ENCODE measurements at regions not wholly inside any gene's neighbourhood (a gene's known extent, or its start where the extent isn't known, plus 50 kb on each side); places are given as distances from the start of the nearest gene placed in this dataset.

DNA sequence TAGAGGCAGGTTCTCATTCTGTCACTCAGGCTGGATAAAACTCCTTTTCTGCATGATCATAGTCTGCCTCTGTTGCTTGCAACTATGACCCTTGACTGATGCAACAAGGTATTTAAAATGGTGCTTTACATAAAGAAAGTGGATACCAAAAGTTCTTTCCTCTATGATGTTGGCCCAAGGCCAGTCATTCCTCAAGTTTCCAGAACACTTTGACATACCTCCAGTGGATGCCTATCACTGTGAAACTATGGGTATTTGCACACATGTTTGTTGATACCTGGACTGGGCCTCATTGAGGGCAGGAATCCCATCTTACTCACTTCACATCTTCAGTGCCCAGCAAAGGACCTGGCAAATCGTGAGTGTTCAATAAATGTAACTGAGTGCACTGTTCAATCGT is 159.0 kb upstream of the ZC3H12C start:
- CTCF ChIA-PET = interaction anchor here (1.8 to 2.5 kb wide), 2 partner anchors 78 to 81 kb away, joined by 8 read pairs; no protein-coding TSS in a partner anchor

DNA sequence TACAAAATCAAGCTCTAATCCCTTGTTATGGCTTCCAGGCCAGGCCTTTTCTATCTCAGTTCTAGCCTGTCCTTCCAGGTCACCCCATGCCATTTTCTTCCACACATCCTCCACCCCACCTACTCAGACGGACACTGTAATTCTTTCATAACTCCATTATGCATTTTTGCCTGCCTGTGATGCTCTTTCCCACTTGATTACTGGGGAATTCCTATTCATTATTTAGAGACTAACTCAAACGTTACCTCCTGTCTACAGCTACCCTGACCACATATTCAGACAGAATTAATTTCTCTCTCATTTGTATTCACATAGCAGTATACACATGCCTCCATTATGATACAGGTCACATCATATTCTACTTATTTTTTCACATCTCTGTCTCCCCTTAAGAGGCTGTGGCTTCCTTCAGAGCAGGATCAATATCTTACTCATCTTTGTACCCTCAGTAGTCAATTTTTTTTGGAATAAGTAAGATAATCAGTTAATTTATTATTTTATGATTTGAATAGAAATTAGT is 156.5 kb upstream of the ZC3H12C start:
- 46% methylated on average over 2 of the region's 2 CpGs for WGBS (ENCODE audit: insufficient coverage, insufficient replicate concordance, low lambda C conversion rate, missing lambda C conversion rate)
- H3K9me3 ChIP-seq (replicated peaks; ENCODE audit: control insufficient read depth, insufficient read depth, low read length) = no peaks in the 10 kb centered on the region
- SMC1A ChIA-PET (ENCODE audit: uncharacterized antibody, unreplicated experiment) = interaction anchor here (0.7 to 3.8 kb wide), 9 partner anchors 25 to 264 kb away, joined by 3 to 21 read pairs (median 4); no protein-coding TSS in a partner anchor
- in situ Hi-C loops (cut with MboI) = no loop called here
- no peak overlapping the region for H2AFZ ChIP-seq (ENCODE audit: control insufficient read depth, low read depth, low read length)
- no peaks in the 10 kb centered on the region for H3K4me1 ChIP-seq (ENCODE audit: control insufficient read depth, insufficient read depth, low read length)
- H3K79me2 ChIP-seq (ENCODE audit: control insufficient read depth, insufficient read depth, low read length) = no peaks in the 10 kb centered on the region
- H3K27me3 ChIP-seq (replicated peaks in 1 of 2; ENCODE audit: control insufficient read depth in 2 of 2, insufficient read depth in 2 of 2, low read length in 1 of 2) = no peaks in the 10 kb centered on the region; a peak in 1 of 4 replicates
- CTCF ChIA-PET = interaction anchor here (0.6 to 1.8 kb wide), 5 partner anchors 71 to 438 kb away, joined by 3 to 16 read pairs (median 3); no protein-coding TSS in a partner anchor
- H3K36me3 ChIP-seq (ENCODE audit: control insufficient read depth in 2 of 2, insufficient read depth in 2 of 2, low read length in 1 of 2) = no peaks in the 10 kb centered on the region
- no TSS peak for BruUV-seq (replicated peaks)
- TF ChIP-seq SREBF2 (IDR thresholded peaks at IDR 0.05; ENCODE audit: low read length) (no peak), CHD1 (IDR thresholded peaks at IDR 0.05; ENCODE audit: low read depth, low read length) (no peak), CHD4 (IDR thresholded peaks at IDR 0.05) (no peak), CREM (IDR thresholded peaks at IDR 0.05; ENCODE audit: low read depth) (no peak), BCLAF1 (IDR thresholded peaks at IDR 0.05) (no peak), POLR2AphosphoS5 (IDR thresholded peaks at IDR 0.05; ENCODE audit: low read length) (no peak), MYC (IDR thresholded peaks at IDR 0.05; ENCODE audit: insufficient read depth, insufficient read length, insufficient replicate concordance, low read length, severe bottlenecking) (no peak), TCF3 (IDR thresholded peaks at IDR 0.05; ENCODE audit: borderline replicate concordance, insufficient read depth, low read depth, low read length) (no peak), PAX5 (IDR thresholded peaks at IDR 0.05; ENCODE audit: borderline replicate concordance, low read depth, low read length) (no peak), SRF (IDR thresholded peaks at IDR 0.05; ENCODE audit: low read depth in 2 of 2, low read length in 2 of 2) (no peak), CEBPB (IDR thresholded peaks at IDR 0.05; ENCODE audit: borderline replicate concordance in 1 of 2, low read depth in 2 of 2, low read length in 2 of 2) (no peak)
- DNase-seq (ENCODE audit: low read depth, low spot score) (no peak), FAIRE-seq (no peak), ATAC-seq (no peak)
- H3K9ac ChIP-seq (ENCODE audit: control insufficient read depth, insufficient read depth, low read length) = no peak overlapping the region
- intact Hi-C loops (cut with micrococcal nuclease; ENCODE audit: unreplicated experiment) = loop anchor here (5.0 kb wide), 1 partner anchor 1239 kb away; no protein-coding TSS in a partner anchor
- no peak overlapping the region for H3K27ac ChIP-seq (ENCODE audit: control insufficient read depth, insufficient read depth)
- RAD21 ChIA-PET (ENCODE audit: unreplicated experiment) = interaction anchor here (0.6 to 3.3 kb wide), 4 partner anchors 78 to 878 kb away, joined by 3 to 21 read pairs (median 4); no protein-coding TSS in a partner anchor
- no peak overlapping the region for H3K4me3 ChIP-seq
- POLR2A ChIA-PET = no interaction called here
- no peak overlapping the region for H3K4me2 ChIP-seq (ENCODE audit: control insufficient read depth, insufficient read depth)
- H4K20me1 ChIP-seq (ENCODE audit: control insufficient read depth, insufficient read depth) = no peaks in the 10 kb centered on the region

More for the DNA sequence above, 159.0 kb upstream of the ZC3H12C start:
- Histone ChIP-seq H2AFZ (ENCODE audit: control insufficient read depth, low read depth, low read length) (no peak overlapping the region), H3K4me1 (ENCODE audit: control insufficient read depth, insufficient read depth, low read length) (no peaks in the 10 kb centered on the region), H3K36me3 (ENCODE audit: control insufficient read depth in 2 of 2, insufficient read depth in 2 of 2, low read length in 1 of 2) (no peaks in the 10 kb centered on the region), H3K9ac (ENCODE audit: control insufficient read depth, insufficient read depth, low read length) (no peak overlapping the region), H3K79me2 (ENCODE audit: control insufficient read depth, insufficient read depth, low read length) (no peaks in the 10 kb centered on the region), H3K27me3 (replicated peaks in 1 of 2; ENCODE audit: control insufficient read depth in 2 of 2, insufficient read depth in 2 of 2, low read length in 1 of 2) (no peaks in the 10 kb centered on the region; a peak in 2 of 4 replicates), H3K4me2 (ENCODE audit: control insufficient read depth, insufficient read depth) (no peak overlapping the region), H3K9me3 (replicated peaks; ENCODE audit: control insufficient read depth, insufficient read depth, low read length) (no peaks in the 10 kb centered on the region), H3K4me3 (no peak overlapping the region), H3K27ac (ENCODE audit: control insufficient read depth, insufficient read depth) (no peak overlapping the region), H4K20me1 (ENCODE audit: control insufficient read depth, insufficient read depth) (no peaks in the 10 kb centered on the region)
- intact Hi-C loops (cut with micrococcal nuclease; ENCODE audit: unreplicated experiment) (no loop called here), in situ Hi-C loops (cut with MboI) (no loop called here)
- RAD21 ChIA-PET (ENCODE audit: unreplicated experiment) = interaction anchor here (0.9 to 1.5 kb wide), 2 partner anchors 83 to 237 kb away, joined by 3 to 4 read pairs; no protein-coding TSS in a partner anchor
- no peak for FAIRE-seq
- SMC1A ChIA-PET (ENCODE audit: uncharacterized antibody, unreplicated experiment) = interaction anchor here (1.1 to 3.8 kb wide), 2 partner anchors 71 to 85 kb away, joined by 3 to 21 read pairs; no protein-coding TSS in a partner anchor
- TF ChIP-seq MTA2 (IDR thresholded peaks at IDR 0.05; ENCODE audit: low read depth) = no peak
- no peak for TF ChIP-seq CBFB (IDR thresholded peaks at IDR 0.05; ENCODE audit: low read depth)
- TF ChIP-seq HDAC6 (IDR thresholded peaks at IDR 0.05; ENCODE audit: unreplicated experiment) = no peak
- WGBS (ENCODE audit: insufficient coverage, insufficient replicate concordance, low lambda C conversion rate, missing lambda C conversion rate) = 76% methylated on average over 2 of the region's 2 CpGs
- DNase-seq (ENCODE audit: low read depth, low spot score) = no peak
- POLR2A ChIA-PET = interaction anchor here (0.7 kb wide), 1 partner anchor 23 kb away, joined by 3 read pairs; no protein-coding TSS in a partner anchor
- no TSS peak for BruUV-seq (replicated peaks)
- ATAC-seq = no peak
